ENCODE measurements at regions not wholly inside any gene's neighbourhood (a gene's known extent, or its start where the extent isn't known, plus 50 kb on each side); places are given as distances from the start of the nearest gene placed in this dataset.
"Not testable (repeated sequence)": the region's sequence is repeated elsewhere in the genome, so short reads cannot be mapped to it uniquely, and the experiment has no call there.

- H3K27ac ChIP-seq = no peak overlapping the region
- H3K4me1 ChIP-seq = peaks cover 8% of the 10 kb centered on the region
- H3K27me3 ChIP-seq = no peaks in the 10 kb centered on the region
- H3K4me3 ChIP-seq = no peak overlapping the region
- TF ChIP-seq, protein P1, sequence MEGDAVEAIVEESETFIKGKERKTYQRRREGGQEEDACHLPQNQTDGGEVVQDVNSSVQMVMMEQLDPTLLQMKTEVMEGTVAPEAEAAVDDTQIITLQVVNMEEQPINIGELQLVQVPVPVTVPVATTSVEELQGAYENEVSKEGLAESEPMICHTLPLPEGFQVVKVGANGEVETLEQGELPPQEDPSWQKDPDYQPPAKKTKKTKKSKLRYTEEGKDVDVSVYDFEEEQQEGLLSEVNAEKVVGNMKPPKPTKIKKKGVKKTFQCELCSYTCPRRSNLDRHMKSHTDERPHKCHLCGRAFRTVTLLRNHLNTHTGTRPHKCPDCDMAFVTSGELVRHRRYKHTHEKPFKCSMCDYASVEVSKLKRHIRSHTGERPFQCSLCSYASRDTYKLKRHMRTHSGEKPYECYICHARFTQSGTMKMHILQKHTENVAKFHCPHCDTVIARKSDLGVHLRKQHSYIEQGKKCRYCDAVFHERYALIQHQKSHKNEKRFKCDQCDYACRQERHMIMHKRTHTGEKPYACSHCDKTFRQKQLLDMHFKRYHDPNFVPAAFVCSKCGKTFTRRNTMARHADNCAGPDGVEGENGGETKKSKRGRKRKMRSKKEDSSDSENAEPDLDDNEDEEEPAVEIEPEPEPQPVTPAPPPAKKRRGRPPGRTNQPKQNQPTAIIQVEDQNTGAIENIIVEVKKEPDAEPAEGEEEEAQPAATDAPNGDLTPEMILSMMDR (IDR thresholded peaks at IDR 0.05) = no peak
- TF ChIP-seq POLR2A (IDR thresholded peaks at IDR 0.05) (no peak), POLR2AphosphoS5 (IDR thresholded peaks at IDR 0.05; ENCODE audit: insufficient read depth in 1 of 2, low read depth in 1 of 2) (no peak)
- no peaks in the 10 kb centered on the region for H3K36me3 ChIP-seq
- intact Hi-C loops (cut with DNase I) = loop anchor here (10.0 kb wide), 1 partner anchor 255 kb away; no protein-coding TSS in a partner anchor
- DNase-seq (ENCODE audit: extremely low spot score in 2 of 2) = no peak
- H3K9me3 ChIP-seq = no peaks in the 10 kb centered on the region
These were observed 68.1 kb upstream of the GRIN2A start for GRCh38 chr16:10250137-10250828.

- H3K9me3 ChIP-seq = no peaks in the 10 kb centered on the region
- no peaks in the 10 kb centered on the region for H3K36me3 ChIP-seq
- intact Hi-C loops (cut with DNase I) = loop anchor here (10.0 kb wide), 1 partner anchor 253 kb away; no protein-coding TSS in a partner anchor
- peaks cover 8% of the 10 kb centered on the region for H3K4me1 ChIP-seq
- H3K4me3 ChIP-seq = no peak overlapping the region
- no peak for DNase-seq (ENCODE audit: extremely low spot score in 2 of 2)
- H3K27ac ChIP-seq = no peak overlapping the region
- no peaks in the 10 kb centered on the region for H3K27me3 ChIP-seq
- no peak for TF ChIP-seq POLR2A (IDR thresholded peaks at IDR 0.05)
- TF ChIP-seq POLR2AphosphoS5 (IDR thresholded peaks at IDR 0.05; ENCODE audit: insufficient read depth in 1 of 2, low read depth in 1 of 2) = no peak
- TF ChIP-seq, protein P1 (IDR thresholded peaks at IDR 0.05) = no peak
These were observed 69.9 kb upstream of the GRIN2A start for GRCh38 chr16:10252155-10252554.

GRCh38 chr16:10253409-10253808 lies 71.2 kb upstream of the GRIN2A start:
- intact Hi-C loops (cut with DNase I) = loop anchor here (10.0 kb wide), 1 partner anchor 251 kb away; no protein-coding TSS in a partner anchor
- no peak for TF ChIP-seq POLR2AphosphoS5 (IDR thresholded peaks at IDR 0.05; ENCODE audit: insufficient read depth in 1 of 2, low read depth in 1 of 2)
- TF ChIP-seq, protein P1 (IDR thresholded peaks at IDR 0.05) = no peak
- no peak for TF ChIP-seq POLR2A (IDR thresholded peaks at IDR 0.05)
- DNase-seq (ENCODE audit: extremely low spot score in 2 of 2) = no peak
- Histone ChIP-seq H3K9me3 (no peaks in the 10 kb centered on the region), H3K27ac (no peak overlapping the region), H3K4me1 (peaks cover 8% of the 10 kb centered on the region), H3K27me3 (no peaks in the 10 kb centered on the region), H3K4me3 (no peak overlapping the region), H3K36me3 (no peaks in the 10 kb centered on the region)

- Histone ChIP-seq H3K4me1 (no peaks in the 10 kb centered on the region), H3K27ac (no peak overlapping the region), H3K9me3 (no peaks in the 10 kb centered on the region), H3K36me3 (no peaks in the 10 kb centered on the region), H3K27me3 (no peaks in the 10 kb centered on the region), H3K4me3 (no peak overlapping the region)
- intact Hi-C loops (cut with DNase I) = loop anchor here (10.0 kb wide), 1 partner anchor 249 kb away; no protein-coding TSS in a partner anchor
- peak in 1 of 2 donors; percentile 88 for DNase-seq (ENCODE audit: extremely low spot score in 2 of 2)
- no peak for TF ChIP-seq POLR2AphosphoS5 (IDR thresholded peaks at IDR 0.05; ENCODE audit: insufficient read depth in 1 of 2, low read depth in 1 of 2)
These were observed 73.5 kb upstream of the GRIN2A start for GRCh38 chr16:10255728-10256127.

GRCh38 chr16:10256784-10257641 lies 74.8 kb upstream of the GRIN2A start:
- Histone ChIP-seq H3K36me3 (no peaks in the 10 kb centered on the region), H3K4me1 (no peaks in the 10 kb centered on the region), H3K27me3 (no peaks in the 10 kb centered on the region), H3K27ac (no peak overlapping the region), H3K4me3 (no peak overlapping the region), H3K9me3 (no peaks in the 10 kb centered on the region)
- intact Hi-C loops (cut with DNase I) = loop anchor here (10.0 kb wide), 1 partner anchor 248 kb away; no protein-coding TSS in a partner anchor
- TF ChIP-seq POLR2A (IDR thresholded peaks at IDR 0.05) (no peak), POLR2AphosphoS5 (IDR thresholded peaks at IDR 0.05; ENCODE audit: insufficient read depth in 1 of 2, low read depth in 1 of 2) (peak in 1 of 2 donors; percentile 43)
- TF ChIP-seq, protein P1 (IDR thresholded peaks at IDR 0.05) = peak; percentile 23 to 66 (median 60)
- no peak for DNase-seq (ENCODE audit: extremely low spot score in 2 of 2)

DNA sequence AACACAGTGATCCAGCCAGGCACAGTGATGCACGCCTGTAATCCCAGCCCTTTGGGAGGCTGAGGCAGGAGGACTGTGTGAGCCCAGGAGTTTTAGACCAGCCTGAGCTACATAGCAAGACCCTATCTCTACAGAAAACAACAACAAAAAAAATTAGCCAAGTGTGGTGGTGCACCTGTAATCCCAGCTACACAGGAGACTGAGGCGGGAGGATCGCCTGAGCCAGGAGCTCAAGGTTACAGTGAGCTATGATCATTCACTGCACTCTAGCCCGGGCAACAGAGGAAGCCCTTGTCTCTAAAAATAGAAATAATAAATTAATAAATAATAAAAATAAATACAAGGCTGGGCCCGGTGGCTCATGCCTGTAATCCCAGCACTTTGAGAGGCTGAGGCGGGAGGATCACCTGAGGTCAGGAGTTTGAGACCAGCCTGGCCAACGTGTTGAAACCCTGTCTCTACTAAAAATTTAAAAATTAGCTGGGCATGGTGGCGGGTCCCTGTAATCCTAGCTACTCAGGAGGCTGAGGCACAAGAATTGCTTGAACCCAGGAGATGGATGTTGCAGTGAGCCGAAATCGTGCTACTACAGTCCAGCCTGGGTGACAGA lies 75.5 kb upstream of the GRIN2A start:
- intact Hi-C loops (cut with DNase I) = loop anchor here (10.0 kb wide), 1 partner anchor 247 kb away; no protein-coding TSS in a partner anchor
- H3K4me3 ChIP-seq; H3K27ac ChIP-seq; H3K27me3 ChIP-seq; H3K36me3 ChIP-seq; DNase-seq (ENCODE audit: extremely low spot score in 2 of 2); H3K9me3 ChIP-seq; H3K4me1 ChIP-seq: not testable (repeated sequence)

GRCh38 chr16:10258930-10259603 lies 76.8 kb upstream of the GRIN2A start:
- not testable (repeated sequence) for H3K4me1 ChIP-seq; H3K27ac ChIP-seq; H3K4me3 ChIP-seq; DNase-seq (ENCODE audit: extremely low spot score in 2 of 2); H3K27me3 ChIP-seq; H3K36me3 ChIP-seq; H3K9me3 ChIP-seq
- intact Hi-C loops (cut with DNase I) = loop anchor here (10.0 kb wide), 1 partner anchor 246 kb away; no protein-coding TSS in a partner anchor
